ENCODE measurements at regions not wholly inside any gene's neighbourhood (a gene's known extent, or its start where the extent isn't known, plus 50 kb on each side); places are given as distances from the start of the nearest gene placed in this dataset.

DNA sequence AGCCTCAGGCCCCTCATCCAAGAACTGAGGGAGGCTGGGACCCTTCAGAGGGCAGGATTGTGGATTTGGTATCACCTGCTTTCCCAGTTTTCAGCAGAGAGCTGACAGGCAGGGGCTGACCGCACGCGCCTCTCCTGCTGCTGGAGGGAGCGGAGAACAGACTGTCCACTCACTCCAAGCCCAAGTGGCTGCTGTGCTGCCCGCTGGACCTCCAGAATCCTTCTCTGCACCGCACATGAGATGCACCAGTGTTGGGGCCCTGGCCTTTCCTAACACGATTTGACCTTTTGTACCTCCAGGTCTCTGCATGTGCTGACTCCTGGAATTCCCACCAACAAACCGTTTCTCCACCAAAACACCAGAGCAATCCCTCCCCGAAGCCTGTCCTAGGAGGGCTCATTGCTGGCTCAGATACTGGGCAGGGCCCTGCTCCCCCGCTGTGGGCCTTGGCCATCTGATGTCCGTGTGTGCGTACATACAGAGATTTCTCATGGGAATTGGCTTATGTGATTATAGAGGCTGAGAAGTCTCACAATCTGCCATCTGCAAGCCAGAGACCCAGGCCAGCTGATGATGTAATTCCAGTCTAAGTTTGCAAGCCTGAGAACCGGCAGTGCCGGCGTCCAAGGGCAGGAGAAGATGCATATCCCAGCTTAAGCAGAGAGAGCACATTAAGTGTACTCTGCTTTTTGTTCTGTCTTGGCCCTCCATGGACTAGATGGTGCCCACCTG is 141.7 kb downstream of the GADD45G start (continued):
- TF ChIP-seq ZSCAN30 (tag by site-specific recombination; IDR thresholded peaks at IDR 0.05) (no peak), ZNF747 (tag by site-specific recombination; IDR thresholded peaks at IDR 0.05) (no peak), ZNF48 (tag by site-specific recombination; IDR thresholded peaks at IDR 0.05) (no peak), ZNF221 (tag by site-specific recombination; IDR thresholded peaks at IDR 0.05; ENCODE audit: borderline replicate concordance) (no peak)
- TF ChIP-seq, protein P1, sequence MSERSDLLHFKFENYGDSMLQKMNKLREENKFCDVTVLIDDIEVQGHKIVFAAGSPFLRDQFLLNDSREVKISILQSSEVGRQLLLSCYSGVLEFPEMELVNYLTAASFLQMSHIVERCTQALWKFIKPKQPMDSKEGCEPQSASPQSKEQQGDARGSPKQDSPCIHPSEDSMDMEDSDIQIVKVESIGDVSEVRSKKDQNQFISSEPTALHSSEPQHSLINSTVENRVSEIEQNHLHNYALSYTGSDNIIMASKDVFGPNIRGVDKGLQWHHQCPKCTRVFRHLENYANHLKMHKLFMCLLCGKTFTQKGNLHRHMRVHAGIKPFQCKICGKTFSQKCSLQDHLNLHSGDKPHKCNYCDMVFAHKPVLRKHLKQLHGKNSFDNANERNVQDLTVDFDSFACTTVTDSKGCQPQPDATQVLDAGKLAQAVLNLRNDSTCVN (tag by site-specific recombination; optimal IDR thresholded peaks at IDR 0.05) = no peak
- TF ChIP-seq, protein P2, sequence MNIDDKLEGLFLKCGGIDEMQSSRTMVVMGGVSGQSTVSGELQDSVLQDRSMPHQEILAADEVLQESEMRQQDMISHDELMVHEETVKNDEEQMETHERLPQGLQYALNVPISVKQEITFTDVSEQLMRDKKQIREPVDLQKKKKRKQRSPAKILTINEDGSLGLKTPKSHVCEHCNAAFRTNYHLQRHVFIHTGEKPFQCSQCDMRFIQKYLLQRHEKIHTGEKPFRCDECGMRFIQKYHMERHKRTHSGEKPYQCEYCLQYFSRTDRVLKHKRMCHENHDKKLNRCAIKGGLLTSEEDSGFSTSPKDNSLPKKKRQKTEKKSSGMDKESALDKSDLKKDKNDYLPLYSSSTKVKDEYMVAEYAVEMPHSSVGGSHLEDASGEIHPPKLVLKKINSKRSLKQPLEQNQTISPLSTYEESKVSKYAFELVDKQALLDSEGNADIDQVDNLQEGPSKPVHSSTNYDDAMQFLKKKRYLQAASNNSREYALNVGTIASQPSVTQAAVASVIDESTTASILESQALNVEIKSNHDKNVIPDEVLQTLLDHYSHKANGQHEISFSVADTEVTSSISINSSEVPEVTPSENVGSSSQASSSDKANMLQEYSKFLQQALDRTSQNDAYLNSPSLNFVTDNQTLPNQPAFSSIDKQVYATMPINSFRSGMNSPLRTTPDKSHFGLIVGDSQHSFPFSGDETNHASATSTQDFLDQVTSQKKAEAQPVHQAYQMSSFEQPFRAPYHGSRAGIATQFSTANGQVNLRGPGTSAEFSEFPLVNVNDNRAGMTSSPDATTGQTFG (tag by site-specific recombination; IDR thresholded peaks at IDR 0.05; ENCODE audit: borderline replicate concordance) = no peak

- no peaks in the 10 kb centered on the region for H3K36me3 ChIP-seq (ENCODE audit: control insufficient read depth in 2 of 2, insufficient read depth in 1 of 2, low read length in 2 of 2)
- H3K9me3 ChIP-seq (ENCODE audit: control insufficient read depth, insufficient read depth, low read depth, low read length) = no peaks in the 10 kb centered on the region
- POLR2A ChIA-PET = no interaction called here
- H3K4me3 ChIP-seq (ENCODE audit: low read depth, low read length) = no peak overlapping the region
- H3K4me1 ChIP-seq (ENCODE audit: control insufficient read depth, insufficient read depth, low read length) = no peaks in the 10 kb centered on the region; the same call in 1 of the 2 replicates
- TF ChIP-seq ZNF169 (tag by site-specific recombination; IDR thresholded peaks at IDR 0.05) (no peak), ZNF549 (tag by site-specific recombination; IDR thresholded peaks at IDR 0.05) (no peak), TSHZ1 (tag by site-specific recombination; IDR thresholded peaks at IDR 0.05; ENCODE audit: borderline replicate concordance) (no peak), OSR2 (tag by site-specific recombination; IDR thresholded peaks at IDR 0.05) (no peak), ZSCAN5A (tag by site-specific recombination; IDR thresholded peaks at IDR 0.05) (no peak), ZNF610 (tag by site-specific recombination; IDR thresholded peaks at IDR 0.05; ENCODE audit: borderline replicate concordance) (no peak), ZNF449 (tag by site-specific recombination; IDR thresholded peaks at IDR 0.05) (no peak), ZNF292 (tag by site-specific recombination; IDR thresholded peaks at IDR 0.05; ENCODE audit: borderline replicate concordance, low read depth) (no peak), ZNF341 (tag by site-specific recombination; IDR thresholded peaks at IDR 0.05; ENCODE audit: low read depth) (no peak)
- TF ChIP-seq, protein P1 (tag by site-specific recombination; optimal IDR thresholded peaks at IDR 0.05) = no peak
- CTCF ChIA-PET = no interaction called here
- H3K27ac ChIP-seq (ENCODE audit: extremely low read depth, low read depth, low read length) = no peak overlapping the region
Measured at GRCh38 chr9:89747596-89747995, 142.8 kb downstream of the GADD45G start.
